ENCODE measurements at regions not wholly inside any gene's neighbourhood (a gene's known extent, or its start where the extent isn't known, plus 50 kb on each side); places are given as distances from the start of the nearest gene placed in this dataset.

- no peak for DNase-seq
Measured at GRCh38 chr2:237171396-237171795, 85.7 kb downstream of the COPS8 start.

GRCh38 chr2:237171881-237172280 lies 86.2 kb downstream of the COPS8 start:
- no peak for DNase-seq

GRCh38 chr2:237177052-237177451 lies 91.4 kb downstream of the COPS8 start:
- DNase-seq: no peak

DNA sequence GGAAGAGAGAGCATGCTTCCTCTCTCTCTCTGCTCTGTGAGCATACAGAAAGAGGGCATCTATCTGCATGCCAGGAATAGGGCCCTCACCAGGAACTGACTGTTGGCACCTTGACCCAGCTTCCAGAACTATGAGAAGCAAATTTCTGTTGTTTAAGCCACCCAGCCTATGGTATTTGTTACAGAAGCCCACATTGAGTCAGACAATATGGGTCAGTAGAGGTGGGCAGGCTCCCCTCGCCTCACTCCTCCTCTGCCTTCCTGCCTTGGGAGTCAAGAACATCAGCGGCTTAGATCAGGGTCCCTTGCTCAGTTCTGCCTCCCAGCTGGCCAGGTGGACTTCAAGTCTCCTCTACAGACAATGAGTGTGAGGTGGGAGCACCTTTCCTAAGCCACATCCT lies 92.3 kb downstream of the COPS8 start:
- no peak for DNase-seq

DNA sequence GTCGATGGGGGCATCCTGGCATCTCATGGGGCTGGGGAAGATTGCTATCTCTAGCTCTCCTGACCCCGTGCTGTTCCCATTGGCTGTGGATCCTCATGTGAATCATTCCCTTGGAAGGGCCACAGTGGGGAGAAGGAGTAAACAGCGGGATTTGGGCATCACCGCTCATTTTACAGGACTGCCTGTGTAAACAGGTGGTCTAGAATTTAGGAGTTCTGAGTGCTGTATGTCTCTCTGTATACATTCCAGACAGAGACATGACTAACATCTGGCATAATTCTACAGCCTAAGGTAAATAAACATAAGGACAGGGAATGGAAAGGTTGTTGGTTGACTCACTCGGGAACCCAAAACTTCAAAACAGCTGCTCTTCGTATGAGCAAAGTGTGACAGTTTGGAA lies 92.7 kb downstream of the COPS8 start:
- no peak for DNase-seq

- no peak for DNase-seq
Measured at GRCh38 chr2:237179161-237179560, 93.5 kb downstream of the COPS8 start.

- no peak for DNase-seq
Measured at GRCh38 chr2:237180187-237180586, 94.5 kb downstream of the COPS8 start.

- no peak for DNase-seq
Measured at GRCh38 chr2:237180987-237181386, 95.3 kb downstream of the COPS8 start.

- DNase-seq: no peak
Measured at GRCh38 chr2:237181844-237182243, 96.2 kb downstream of the COPS8 start.

DNA sequence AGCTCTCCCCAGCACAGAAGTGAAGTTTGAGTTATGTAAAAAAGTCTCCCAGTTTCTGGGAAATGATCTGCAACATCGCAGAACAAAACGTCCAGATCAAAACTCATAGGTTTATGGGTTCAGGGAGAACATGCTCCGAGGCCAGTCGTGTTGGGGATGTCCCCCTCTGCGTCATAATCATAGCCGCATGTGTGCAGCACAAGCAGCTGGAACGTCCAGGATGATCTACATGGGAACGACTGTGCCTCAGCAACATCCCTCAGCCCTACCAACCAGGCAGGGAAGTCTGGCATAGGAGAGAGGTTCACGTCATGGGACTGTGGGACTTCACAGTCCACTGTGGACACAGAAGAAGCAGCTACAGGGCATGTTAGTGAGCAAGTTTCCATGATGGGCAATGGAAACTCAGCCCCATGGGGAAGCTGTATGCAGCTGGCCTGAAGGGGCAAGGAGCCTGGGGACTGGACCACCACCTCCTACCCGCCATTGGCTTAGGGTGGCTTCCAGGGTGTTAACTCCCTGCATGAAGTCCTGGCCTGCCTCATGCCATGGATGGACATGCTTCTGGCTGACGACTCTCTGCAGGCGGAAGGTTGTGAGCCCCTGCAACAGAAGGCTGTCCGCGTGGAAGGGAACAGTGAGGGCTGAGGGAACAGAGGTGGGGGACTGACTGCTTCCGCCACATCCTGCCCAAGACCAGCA lies 96.9 kb downstream of the COPS8 start:
- no peak for DNase-seq

DNA sequence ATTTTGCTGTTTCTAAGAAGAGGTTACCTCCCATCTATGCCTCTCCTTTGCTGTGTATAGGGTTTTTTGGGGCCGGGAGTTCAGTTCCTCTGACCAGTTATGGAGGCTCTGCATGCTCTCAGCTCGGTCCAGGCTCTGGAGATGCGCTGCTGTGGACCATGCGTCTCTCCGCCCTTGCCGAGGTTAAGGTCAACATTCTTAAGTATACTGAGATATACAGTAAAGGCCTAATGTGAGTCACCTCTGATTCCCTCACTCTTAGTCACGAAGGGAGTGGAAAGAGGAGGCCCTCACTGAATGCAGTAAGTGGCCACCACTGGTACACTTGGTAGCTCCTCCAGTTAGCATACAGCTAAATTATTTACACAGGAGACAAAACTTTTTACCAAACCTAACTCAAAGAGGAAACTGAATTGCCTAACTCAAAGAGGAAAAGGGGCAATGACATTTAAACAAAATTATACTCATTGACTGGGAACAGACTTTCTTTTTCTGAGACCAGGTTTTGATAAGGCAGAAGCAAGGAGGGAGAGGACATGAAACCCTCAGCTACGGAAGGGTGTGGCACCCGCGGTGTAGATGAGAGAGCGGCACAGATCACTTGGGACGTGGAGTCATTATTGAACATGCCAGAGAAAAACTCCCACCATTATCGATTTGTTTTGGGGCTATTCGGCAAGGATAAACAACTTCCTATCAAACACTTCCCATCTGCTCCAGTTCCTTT lies 98.7 kb downstream of the COPS8 start:
- no peak for DNase-seq

DNA sequence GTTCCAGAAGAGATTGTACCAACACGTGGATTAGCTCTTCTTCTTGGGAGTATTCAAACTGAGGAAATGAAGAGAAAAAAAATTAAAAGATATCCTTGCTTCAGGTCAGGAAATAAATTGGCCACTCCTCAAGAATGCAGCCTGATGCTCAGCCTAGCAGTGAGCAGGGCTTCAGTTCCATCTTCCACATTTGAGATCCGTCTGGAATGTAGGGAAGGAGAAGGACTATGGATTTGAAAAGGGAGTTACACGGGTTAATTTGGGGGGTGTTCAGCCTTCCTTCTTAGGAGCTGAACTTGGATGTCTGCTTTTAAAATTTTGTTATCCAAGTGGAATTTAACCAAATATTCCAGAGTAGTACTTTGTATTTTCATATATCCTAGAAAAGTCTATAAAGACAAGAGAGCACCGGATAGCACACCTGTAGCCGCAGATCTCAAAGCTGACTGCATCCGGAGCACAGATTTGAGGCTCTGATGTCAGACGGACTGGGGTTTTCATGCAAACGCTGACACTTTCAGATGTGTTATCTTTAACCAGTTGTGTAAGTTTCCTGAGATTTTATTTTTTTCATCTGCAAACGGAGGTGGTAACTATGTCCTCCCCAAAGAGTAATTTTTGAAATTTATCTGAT lies 99.3 kb downstream of the COPS8 start:
- DNase-seq: no peak

DNA sequence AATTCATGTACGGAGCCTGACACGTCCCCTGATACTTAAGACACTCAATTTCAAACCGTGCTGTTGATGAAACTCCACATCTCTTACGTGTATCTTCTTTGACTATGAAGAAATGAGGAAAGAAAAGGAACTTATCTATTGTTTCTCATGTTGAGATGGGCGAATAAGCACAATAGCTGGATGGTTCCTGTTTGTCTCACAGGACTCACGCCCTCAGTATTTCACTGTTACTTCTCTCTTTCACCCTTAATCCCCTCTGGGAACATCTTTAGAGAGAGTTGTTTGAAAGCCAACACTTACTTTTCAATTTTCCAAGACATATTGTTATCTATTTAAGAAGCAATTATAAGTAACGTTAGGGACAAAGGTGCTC lies 99.8 kb downstream of the COPS8 start:
- no peak for DNase-seq

DNA sequence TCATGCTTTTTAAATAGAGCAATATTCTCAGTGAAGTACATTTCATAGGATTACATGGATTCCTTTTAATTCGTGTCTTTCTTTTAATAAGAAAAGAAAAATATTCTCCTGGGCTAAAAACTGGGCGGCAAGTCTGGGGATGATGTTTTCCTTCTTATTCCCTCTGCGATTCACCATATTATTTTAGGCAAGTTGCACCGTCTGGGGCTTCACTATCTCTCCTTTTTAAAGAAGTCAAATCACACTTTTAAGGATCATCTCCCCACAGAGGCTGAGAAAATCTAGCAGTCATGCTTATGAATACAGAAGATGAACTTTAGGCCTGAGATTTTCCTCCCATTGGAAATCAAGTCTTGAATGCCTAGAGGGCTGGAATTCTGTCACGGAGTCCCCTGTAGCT lies 104.1 kb downstream of the COPS8 start:
- no peak for DNase-seq

- DNase-seq: no peak
Measured at GRCh38 chr2:237190966-237191713, 105.5 kb downstream of the COPS8 start.

DNA sequence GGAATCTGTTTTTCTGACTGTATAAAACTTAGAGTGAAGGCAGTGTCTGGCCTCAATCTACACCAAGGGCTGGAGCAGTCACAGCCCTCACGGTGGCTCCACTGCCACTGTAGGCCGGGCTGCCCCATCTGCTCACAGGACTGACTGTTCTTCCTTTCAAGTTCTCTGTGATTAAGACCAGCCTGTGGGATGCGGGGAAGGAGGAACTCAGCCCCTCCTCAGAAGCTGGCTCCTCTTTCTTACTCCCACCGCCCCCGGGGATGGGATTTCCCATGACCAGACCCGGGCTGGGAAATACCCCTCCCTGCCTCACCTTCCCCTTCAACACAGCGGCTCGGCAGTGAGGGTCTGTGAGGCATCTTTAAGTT lies 106.0 kb downstream of the COPS8 start:
- no peak for DNase-seq

DNA sequence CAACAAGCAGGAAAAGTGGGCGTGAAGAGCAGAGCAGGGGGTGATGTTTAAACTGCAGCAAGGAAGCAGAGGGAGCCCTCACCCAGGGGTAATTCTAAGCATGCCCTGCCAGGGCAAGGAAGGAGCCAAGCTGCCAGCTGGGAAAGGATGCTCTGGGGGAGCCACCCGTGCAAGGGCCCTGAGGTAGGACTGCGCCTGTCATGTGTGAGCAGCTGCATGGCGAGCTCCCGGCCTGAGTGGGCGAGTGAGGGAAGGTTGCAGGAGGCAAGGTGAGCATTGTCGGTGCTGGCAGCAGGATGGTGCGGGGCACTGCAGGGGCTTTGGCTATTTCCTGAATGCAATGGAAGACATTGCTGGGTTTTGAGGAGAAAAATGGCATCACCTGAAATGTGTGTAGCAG lies 107.2 kb downstream of the COPS8 start:
- no peak for DNase-seq

- DNase-seq: no peak
Measured at GRCh38 chr2:237193436-237193835, 107.7 kb downstream of the COPS8 start.

DNA sequence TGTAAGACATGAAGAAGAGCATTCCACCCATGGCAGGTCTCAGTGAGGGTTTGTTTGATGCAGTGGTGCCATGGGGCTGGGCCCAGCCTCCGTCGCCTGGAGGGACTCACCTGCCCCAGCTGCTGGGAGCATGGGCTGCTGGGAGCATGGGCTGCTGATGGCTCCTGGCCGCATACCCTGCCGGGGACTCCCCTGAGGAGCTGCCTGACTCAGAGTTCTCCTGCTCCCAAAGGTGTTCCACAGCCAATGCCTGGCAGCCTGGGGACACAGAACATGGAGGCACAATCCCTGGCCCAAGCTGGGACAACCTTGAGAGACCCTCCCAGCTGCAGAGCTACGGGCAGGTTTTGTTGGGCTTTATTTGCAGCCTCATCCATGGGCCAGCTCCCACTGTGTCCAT lies 108.4 kb downstream of the COPS8 start:
- no peak for DNase-seq

DNA sequence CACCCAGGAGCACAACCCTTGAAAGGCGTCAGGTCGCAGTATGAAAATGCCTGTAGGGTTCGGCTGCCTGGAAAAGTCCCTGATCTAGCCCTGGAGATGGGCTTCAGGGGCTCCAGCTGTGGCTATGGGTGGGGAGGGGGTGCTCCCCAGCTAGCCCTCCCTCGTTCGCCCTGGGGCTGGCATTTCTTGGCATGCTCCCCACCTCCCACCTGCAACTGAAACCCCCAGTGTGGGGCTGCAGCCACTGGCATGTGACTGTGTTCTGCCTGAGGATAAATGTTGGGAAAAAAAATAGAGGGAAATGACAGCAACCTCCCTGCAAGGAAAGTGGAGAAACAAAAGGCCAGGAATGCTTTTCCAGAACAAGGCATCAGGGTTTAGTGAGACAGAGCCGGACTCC lies 109.2 kb downstream of the COPS8 start:
- DNase-seq: no peak

GRCh38 chr2:237195396-237196120 lies 109.9 kb downstream of the COPS8 start:
- no peak for DNase-seq

DNA sequence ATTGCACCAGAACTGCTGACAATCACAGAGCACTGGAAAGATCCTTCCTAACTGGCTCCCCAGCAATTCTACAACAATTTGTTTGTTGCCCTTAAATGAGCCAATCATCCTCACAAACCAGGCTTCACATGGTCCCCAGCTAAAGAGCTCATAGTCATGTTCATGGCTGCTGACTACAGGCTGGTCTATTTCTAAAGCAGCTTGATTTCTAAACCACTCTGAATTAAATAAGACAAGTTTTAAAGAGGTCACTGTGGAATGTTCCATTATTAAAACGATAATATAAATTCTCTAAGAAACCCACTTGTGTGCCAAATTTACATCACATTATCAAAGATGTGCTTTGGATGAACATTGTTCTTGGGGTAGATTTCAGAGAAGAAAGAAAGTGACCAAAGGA lies 110.7 kb downstream of the COPS8 start:
- no peak for DNase-seq

Measured in NCI-H2029 treated with DMSO at 0.1 percent for 48 hours (cell line).